ENCODE measurements at regions not wholly inside any gene's neighbourhood (a gene's known extent, or its start where the extent isn't known, plus 50 kb on each side); places are given as distances from the start of the nearest gene placed in this dataset.

- H3K4me1 Mint-ChIP-seq = no peaks in the 10 kb centered on the region
- CTCF ChIA-PET = no interaction called here
- TF ChIP-seq JUN (CRISPR knock-in tag; IDR thresholded peaks at IDR 0.05) = no peak
- TF ChIP-seq ESRRA (CRISPR knock-in tag; IDR thresholded peaks at IDR 0.05; ENCODE audit: borderline replicate concordance) = no peak
- no peak for TF ChIP-seq SP1 (CRISPR knock-in tag; conservative IDR thresholded peaks at IDR 0.05)
- no peak for DNase-seq (ENCODE audit: low spot score)
- no peak overlapping the region for H3K27ac Mint-ChIP-seq
- POLR2A ChIA-PET = no interaction called here
- peaks cover 10% of the 10 kb centered on the region; the same call in 1 of the 2 replicates for H3K9me3 Mint-ChIP-seq
- H3K36me3 Mint-ChIP-seq = no peaks in the 10 kb centered on the region
- H3K4me3 Mint-ChIP-seq = no peak overlapping the region
- H3K27me3 Mint-ChIP-seq (ENCODE audit: low read depth) = no peaks in the 10 kb centered on the region; the same call in 1 of the 2 replicates
- no peak for ATAC-seq
Measured at GRCh38 chr5:3009605-3010004, 258.1 kb upstream of the IRX2 start.

- Mint-ChIP-seq H3K9me3 (peaks cover 12% of the 10 kb centered on the region), H3K4me3 (no peak overlapping the region), H3K36me3 (0 out of 2 replicates have a peak, but pooled peaks cover 1% of the 10 kb centered on the region), H3K4me1 (no peaks in the 10 kb centered on the region), H3K27me3 (ENCODE audit: low read depth) (no peaks in the 10 kb centered on the region; the same call in 1 of the 2 replicates), H3K27ac (no peak overlapping the region)
- ATAC-seq (no peak), DNase-seq (ENCODE audit: low spot score) (no peak)
- POLR2A ChIA-PET = no interaction called here
- CTCF ChIA-PET = no interaction called here
- TF ChIP-seq CREB1 (CRISPR knock-in tag; IDR thresholded peaks at IDR 0.05) (no peak), GRHL2 (CRISPR knock-in tag; IDR thresholded peaks at IDR 0.05; ENCODE audit: insufficient replicate concordance, severe bottlenecking) (no peak), ZNF532 (CRISPR knock-in tag; IDR thresholded peaks at IDR 0.05; ENCODE audit: borderline replicate concordance) (no peak), SP1 (CRISPR knock-in tag; conservative IDR thresholded peaks at IDR 0.05) (no peak), JUN (CRISPR knock-in tag; IDR thresholded peaks at IDR 0.05) (no peak), ESRRA (CRISPR knock-in tag; IDR thresholded peaks at IDR 0.05; ENCODE audit: borderline replicate concordance) (no peak), ZNF671 (CRISPR knock-in tag; IDR thresholded peaks at IDR 0.05) (no peak), MXD4 (CRISPR knock-in tag; IDR thresholded peaks at IDR 0.05; ENCODE audit: borderline replicate concordance) (no peak), AR (CRISPR knock-in tag; IDR thresholded peaks at IDR 0.05) (no peak), ZNF263 (CRISPR knock-in tag; IDR thresholded peaks at IDR 0.05; ENCODE audit: low read depth) (no peak), PRRX2 (CRISPR knock-in tag; IDR thresholded peaks at IDR 0.05) (no peak)
- TF ChIP-seq, protein P1, sequence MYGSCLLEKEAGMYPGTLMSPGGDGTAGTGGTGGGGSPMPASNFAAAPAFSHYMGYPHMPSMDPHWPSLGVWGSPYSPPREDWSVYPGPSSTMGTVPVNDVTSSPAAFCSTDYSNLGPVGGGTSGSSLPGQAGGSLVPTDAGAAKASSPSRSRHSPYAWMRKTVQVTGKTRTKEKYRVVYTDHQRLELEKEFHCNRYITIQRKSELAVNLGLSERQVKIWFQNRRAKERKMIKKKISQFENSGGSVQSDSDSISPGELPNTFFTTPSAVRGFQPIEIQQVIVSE (CRISPR knock-in tag; IDR thresholded peaks at IDR 0.05; ENCODE audit: borderline replicate concordance) = no peak
- TF ChIP-seq, protein P2, sequence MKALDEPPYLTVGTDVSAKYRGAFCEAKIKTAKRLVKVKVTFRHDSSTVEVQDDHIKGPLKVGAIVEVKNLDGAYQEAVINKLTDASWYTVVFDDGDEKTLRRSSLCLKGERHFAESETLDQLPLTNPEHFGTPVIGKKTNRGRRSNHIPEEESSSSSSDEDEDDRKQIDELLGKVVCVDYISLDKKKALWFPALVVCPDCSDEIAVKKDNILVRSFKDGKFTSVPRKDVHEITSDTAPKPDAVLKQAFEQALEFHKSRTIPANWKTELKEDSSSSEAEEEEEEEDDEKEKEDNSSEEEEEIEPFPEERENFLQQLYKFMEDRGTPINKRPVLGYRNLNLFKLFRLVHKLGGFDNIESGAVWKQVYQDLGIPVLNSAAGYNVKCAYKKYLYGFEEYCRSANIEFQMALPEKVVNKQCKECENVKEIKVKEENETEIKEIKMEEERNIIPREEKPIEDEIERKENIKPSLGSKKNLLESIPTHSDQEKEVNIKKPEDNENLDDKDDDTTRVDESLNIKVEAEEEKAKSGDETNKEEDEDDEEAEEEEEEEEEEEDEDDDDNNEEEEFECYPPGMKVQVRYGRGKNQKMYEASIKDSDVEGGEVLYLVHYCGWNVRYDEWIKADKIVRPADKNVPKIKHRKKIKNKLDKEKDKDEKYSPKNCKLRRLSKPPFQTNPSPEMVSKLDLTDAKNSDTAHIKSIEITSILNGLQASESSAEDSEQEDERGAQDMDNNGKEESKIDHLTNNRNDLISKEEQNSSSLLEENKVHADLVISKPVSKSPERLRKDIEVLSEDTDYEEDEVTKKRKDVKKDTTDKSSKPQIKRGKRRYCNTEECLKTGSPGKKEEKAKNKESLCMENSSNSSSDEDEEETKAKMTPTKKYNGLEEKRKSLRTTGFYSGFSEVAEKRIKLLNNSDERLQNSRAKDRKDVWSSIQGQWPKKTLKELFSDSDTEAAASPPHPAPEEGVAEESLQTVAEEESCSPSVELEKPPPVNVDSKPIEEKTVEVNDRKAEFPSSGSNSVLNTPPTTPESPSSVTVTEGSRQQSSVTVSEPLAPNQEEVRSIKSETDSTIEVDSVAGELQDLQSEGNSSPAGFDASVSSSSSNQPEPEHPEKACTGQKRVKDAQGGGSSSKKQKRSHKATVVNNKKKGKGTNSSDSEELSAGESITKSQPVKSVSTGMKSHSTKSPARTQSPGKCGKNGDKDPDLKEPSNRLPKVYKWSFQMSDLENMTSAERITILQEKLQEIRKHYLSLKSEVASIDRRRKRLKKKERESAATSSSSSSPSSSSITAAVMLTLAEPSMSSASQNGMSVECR (CRISPR knock-in tag; IDR thresholded peaks at IDR 0.05; ENCODE audit: borderline replicate concordance) = no peak
- TF ChIP-seq, protein P3, sequence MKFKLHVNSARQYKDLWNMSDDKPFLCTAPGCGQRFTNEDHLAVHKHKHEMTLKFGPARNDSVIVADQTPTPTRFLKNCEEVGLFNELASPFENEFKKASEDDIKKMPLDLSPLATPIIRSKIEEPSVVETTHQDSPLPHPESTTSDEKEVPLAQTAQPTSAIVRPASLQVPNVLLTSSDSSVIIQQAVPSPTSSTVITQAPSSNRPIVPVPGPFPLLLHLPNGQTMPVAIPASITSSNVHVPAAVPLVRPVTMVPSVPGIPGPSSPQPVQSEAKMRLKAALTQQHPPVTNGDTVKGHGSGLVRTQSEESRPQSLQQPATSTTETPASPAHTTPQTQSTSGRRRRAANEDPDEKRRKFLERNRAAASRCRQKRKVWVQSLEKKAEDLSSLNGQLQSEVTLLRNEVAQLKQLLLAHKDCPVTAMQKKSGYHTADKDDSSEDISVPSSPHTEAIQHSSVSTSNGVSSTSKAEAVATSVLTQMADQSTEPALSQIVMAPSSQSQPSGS (CRISPR knock-in tag; IDR thresholded peaks at IDR 0.05; ENCODE audit: borderline replicate concordance, low read depth) = no peak
- TF ChIP-seq, protein P4, sequence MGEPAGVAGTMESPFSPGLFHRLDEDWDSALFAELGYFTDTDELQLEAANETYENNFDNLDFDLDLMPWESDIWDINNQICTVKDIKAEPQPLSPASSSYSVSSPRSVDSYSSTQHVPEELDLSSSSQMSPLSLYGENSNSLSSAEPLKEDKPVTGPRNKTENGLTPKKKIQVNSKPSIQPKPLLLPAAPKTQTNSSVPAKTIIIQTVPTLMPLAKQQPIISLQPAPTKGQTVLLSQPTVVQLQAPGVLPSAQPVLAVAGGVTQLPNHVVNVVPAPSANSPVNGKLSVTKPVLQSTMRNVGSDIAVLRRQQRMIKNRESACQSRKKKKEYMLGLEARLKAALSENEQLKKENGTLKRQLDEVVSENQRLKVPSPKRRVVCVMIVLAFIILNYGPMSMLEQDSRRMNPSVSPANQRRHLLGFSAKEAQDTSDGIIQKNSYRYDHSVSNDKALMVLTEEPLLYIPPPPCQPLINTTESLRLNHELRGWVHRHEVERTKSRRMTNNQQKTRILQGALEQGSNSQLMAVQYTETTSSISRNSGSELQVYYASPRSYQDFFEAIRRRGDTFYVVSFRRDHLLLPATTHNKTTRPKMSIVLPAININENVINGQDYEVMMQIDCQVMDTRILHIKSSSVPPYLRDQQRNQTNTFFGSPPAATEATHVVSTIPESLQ (CRISPR knock-in tag; IDR thresholded peaks at IDR 0.05) = no peak
Measured at GRCh38 chr5:3007577-3007976, 256.1 kb upstream of the IRX2 start.

All from WTC11 (cell line).